Esophagus squamous epithelium (tissue), 5 donors: ENCODE measurements at regions not wholly inside any gene's neighbourhood (a gene's known extent, or its start where the extent isn't known, plus 50 kb on each side); places are given as distances from the start of the nearest gene placed in this dataset.

Experiments used
- DNase-seq: peaks from one replicate; lab custom pipeline; 2025; lab: John Stamatoyannopoulos, UW
- H3K27ac ChIP-seq, 4 donors: fragments of 200-600 bp; sonication (generic); one replicate each; pipeline ENCODE4 v1.5.1; 2016 to 2019; ENCODE audit warnings: mild to moderate bottlenecking in 1 of 4
- H3K27me3 ChIP-seq, 4 donors: fragments of 200-600 bp; sonication (generic); 1 replicate in 3 of 4; 2 replicates in 1 of 4; pipeline versions ENCODE4 v1.5.1 to v1.6.0; 2017 to 2021; ENCODE audit warnings: antibody characterized with exemption in 1 of 4
- H3K36me3 ChIP-seq, 3 donors: fragments of 200-600 bp; sonication (generic); one replicate each; pipeline ENCODE4 v1.5.1; 2016 to 2019
- H3K4me1 ChIP-seq, 3 donors: fragments of 200-600 bp; sonication (generic); one replicate each; pipeline ENCODE4 v1.5.1; 2017 to 2019
- H3K4me3 ChIP-seq, 4 donors: fragments of 200-600 bp; sonication (generic); 1 replicate in 3 of 4; 2 replicates in 1 of 4; pipeline ENCODE4 v1.5.1; 2016 to 2019; ENCODE audit warnings: mild to moderate bottlenecking in 2 of 4, moderate library complexity in 1 of 4
- H3K9me3 ChIP-seq, 3 donors: fragments of 200-600 bp; sonication (generic); one replicate each; pipeline ENCODE4 v1.5.1; 2016 to 2019
- CTCF ChIP-seq, 6 experiments: fragments of 450-650 bp in 4 of 6; fragments of 200-600 bp in 2 of 6; sonication (generic) in 2 of 6; IDR thresholded peaks; one replicate each; pipeline ENCODE4 v1.5.1; 2016 to 2019; ENCODE audit warnings: antibody characterized with exemption in 6 of 6, mild to moderate bottlenecking in 4 of 6, moderate library complexity in 4 of 6
- POLR2A ChIP-seq, 4 donors: fragments of 450-650 bp; IDR thresholded peaks; one replicate each; pipeline ENCODE4 v1.6.1; 2017; ENCODE audit warnings: antibody characterized with exemption in 4 of 4, mild to moderate bottlenecking in 4 of 4, moderate library complexity in 3 of 4
- WGBS, 2 donors: methylation state at CpG; one replicate each; pipeline ENCODE4 v1.1.5; 2018; 5-methylcytosine and 5-hydroxymethylcytosine counted together
- intact Hi-C: fragments of 100-400 bp; cut with DNase I; formaldehyde crosslinking; loops from one replicate; pipeline ENCODE4 v1.15.0; 2022
- donor health status: DM: yes; HTN: yes; CAD: no.

GRCh38 chr2:183812091-183812490 lies 687.8 kb downstream of the NUP35 start:
- no peak overlapping the region for H3K4me3 ChIP-seq
- no peak overlapping the region for H3K27ac ChIP-seq
- no peaks in the 10 kb centered on the region for H3K36me3 ChIP-seq
- no peak for DNase-seq
- no peaks in the 10 kb centered on the region for H3K4me1 ChIP-seq
- intact Hi-C loops: no loop called here
- no peaks in the 10 kb centered on the region for H3K27me3 ChIP-seq
- 74 to 78% methylated on average over 2 of the region's 2 CpGs for WGBS, 2 donors
- TF ChIP-seq POLR2A (IDR thresholded peaks at IDR 0.05) (no peak), CTCF (IDR thresholded peaks at IDR 0.05) (no peak)
- H3K9me3 ChIP-seq: no peaks in the 10 kb centered on the region

- DNase-seq: no peak
- peaks cover 0 to 16% (median 8%) of the 10 kb centered on the region in 3 donors for H3K9me3 ChIP-seq
- intact Hi-C loops: no loop called here
- 60 to 72% methylated on average over 3 of the region's 3 CpGs for WGBS, 2 donors
- H3K36me3 ChIP-seq: no peaks in the 10 kb centered on the region
- H3K4me1 ChIP-seq: no peaks in the 10 kb centered on the region
- TF ChIP-seq POLR2A (IDR thresholded peaks at IDR 0.05) (no peak), CTCF (IDR thresholded peaks at IDR 0.05) (no peak)
- no peaks in the 10 kb centered on the region for H3K27me3 ChIP-seq
- no peak overlapping the region for H3K27ac ChIP-seq
- no peak overlapping the region for H3K4me3 ChIP-seq
These were observed 701.5 kb downstream of the NUP35 start for GRCh38 chr2:183825710-183826109.

- no peak overlapping the region for H3K4me3 ChIP-seq
- no peaks in the 10 kb centered on the region for H3K36me3 ChIP-seq
- no peak for DNase-seq
- intact Hi-C loops: no loop called here
- H3K27ac ChIP-seq: no peak overlapping the region
- no peaks in the 10 kb centered on the region for H3K4me1 ChIP-seq
- peaks cover 0 to 16% (median 6%) of the 10 kb centered on the region in 3 donors for H3K9me3 ChIP-seq
- TF ChIP-seq POLR2A (IDR thresholded peaks at IDR 0.05) (no peak), CTCF (IDR thresholded peaks at IDR 0.05) (no peak)
- no peaks in the 10 kb centered on the region for H3K27me3 ChIP-seq
- 82 to 85% methylated on average over 2 of the region's 2 CpGs for WGBS, 2 donors
These were observed 705.7 kb downstream of the NUP35 start for GRCh38 chr2:183829931-183830330.

GRCh38 chr2:183837157-183837556 lies 712.9 kb downstream of the NUP35 start:
- intact Hi-C loops: no loop called here
- no peaks in the 10 kb centered on the region for H3K4me1 ChIP-seq
- no peaks in the 10 kb centered on the region for H3K9me3 ChIP-seq
- H3K36me3 ChIP-seq: no peaks in the 10 kb centered on the region
- DNase-seq: no peak
- no peak for TF ChIP-seq CTCF (IDR thresholded peaks at IDR 0.05)
- TF ChIP-seq POLR2A (IDR thresholded peaks at IDR 0.05): no peak
- WGBS, 2 donors: 33% methylated on average over 1 of the region's 2 CpGs; no CpG with 5 or more reads in 1 of the 2 donors
- H3K27me3 ChIP-seq: no peaks in the 10 kb centered on the region
- H3K4me3 ChIP-seq: no peak overlapping the region
- no peak overlapping the region for H3K27ac ChIP-seq

- TF ChIP-seq CTCF (IDR thresholded peaks at IDR 0.05): no peak
- TF ChIP-seq POLR2A (IDR thresholded peaks at IDR 0.05): no peak
- H3K9me3 ChIP-seq: no peaks in the 10 kb centered on the region
- H3K4me3 ChIP-seq: no peak overlapping the region
- no peaks in the 10 kb centered on the region for H3K36me3 ChIP-seq
- DNase-seq: no peak
- WGBS, 2 donors: 75 to 94% methylated on average over 2 to 4 of the region's 5 CpGs
- H3K4me1 ChIP-seq: no peaks in the 10 kb centered on the region
- H3K27me3 ChIP-seq: no peaks in the 10 kb centered on the region
- intact Hi-C loops: no loop called here
- no peak overlapping the region for H3K27ac ChIP-seq
These were observed 714.1 kb downstream of the NUP35 start for GRCh38 chr2:183838295-183838694.
